Loucy (cell line): ENCODE measurements at regions not wholly inside any gene's neighbourhood (a gene's known extent, or its start where the extent isn't known, plus 50 kb on each side); places are given as distances from the start of the nearest gene placed in this dataset.

Experiments
- EZH2phosphoT487 ChIP-seq: fragments of 200-600 bp; IDR thresholded peaks from 2 replicates; pipeline ENCODE4 v1.6.1; 2018; ENCODE audit warnings: antibody characterized with exemption, mild to moderate bottlenecking, moderate library complexity, borderline replicate concordance
- TF ChIP-seq, protein P1 (sequence below): fragments of 200-600 bp; sonication (generic); conservative IDR thresholded peaks from 2 replicates; pipeline ENCODE4 v1.5.1; 2014; ENCODE audit warnings: mild to moderate bottlenecking, antibody characterized with exemption, low read length

DNA sequence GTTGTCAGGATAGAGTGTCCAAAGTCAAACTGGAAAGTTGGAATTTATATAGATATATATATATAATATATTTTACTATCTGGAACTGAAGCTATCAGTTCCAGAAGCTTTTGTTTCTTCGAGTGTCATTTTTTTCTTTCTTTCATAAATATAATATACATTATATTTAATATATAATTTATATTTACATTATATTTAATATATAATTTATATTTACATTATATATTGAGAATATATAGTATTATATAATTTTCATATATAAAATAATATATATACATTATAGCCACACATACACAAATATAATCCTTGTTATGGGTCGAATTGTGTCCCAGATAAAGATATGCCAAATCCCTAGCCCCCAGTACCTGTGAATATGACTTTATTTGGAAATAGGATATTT lies 842.3 kb upstream of the LRRC4C start:
- TF ChIP-seq, protein P1, sequence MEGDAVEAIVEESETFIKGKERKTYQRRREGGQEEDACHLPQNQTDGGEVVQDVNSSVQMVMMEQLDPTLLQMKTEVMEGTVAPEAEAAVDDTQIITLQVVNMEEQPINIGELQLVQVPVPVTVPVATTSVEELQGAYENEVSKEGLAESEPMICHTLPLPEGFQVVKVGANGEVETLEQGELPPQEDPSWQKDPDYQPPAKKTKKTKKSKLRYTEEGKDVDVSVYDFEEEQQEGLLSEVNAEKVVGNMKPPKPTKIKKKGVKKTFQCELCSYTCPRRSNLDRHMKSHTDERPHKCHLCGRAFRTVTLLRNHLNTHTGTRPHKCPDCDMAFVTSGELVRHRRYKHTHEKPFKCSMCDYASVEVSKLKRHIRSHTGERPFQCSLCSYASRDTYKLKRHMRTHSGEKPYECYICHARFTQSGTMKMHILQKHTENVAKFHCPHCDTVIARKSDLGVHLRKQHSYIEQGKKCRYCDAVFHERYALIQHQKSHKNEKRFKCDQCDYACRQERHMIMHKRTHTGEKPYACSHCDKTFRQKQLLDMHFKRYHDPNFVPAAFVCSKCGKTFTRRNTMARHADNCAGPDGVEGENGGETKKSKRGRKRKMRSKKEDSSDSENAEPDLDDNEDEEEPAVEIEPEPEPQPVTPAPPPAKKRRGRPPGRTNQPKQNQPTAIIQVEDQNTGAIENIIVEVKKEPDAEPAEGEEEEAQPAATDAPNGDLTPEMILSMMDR, result no peak
- TF ChIP-seq EZH2phosphoT487, result no peak
